ENCODE measurements at regions not wholly inside any gene's neighbourhood (a gene's known extent, or its start where the extent isn't known, plus 50 kb on each side); places are given as distances from the start of the nearest gene placed in this dataset.
A peak's percentile ranks its signal among the peaks of the same experiment; 100 is the strongest.

DNA sequence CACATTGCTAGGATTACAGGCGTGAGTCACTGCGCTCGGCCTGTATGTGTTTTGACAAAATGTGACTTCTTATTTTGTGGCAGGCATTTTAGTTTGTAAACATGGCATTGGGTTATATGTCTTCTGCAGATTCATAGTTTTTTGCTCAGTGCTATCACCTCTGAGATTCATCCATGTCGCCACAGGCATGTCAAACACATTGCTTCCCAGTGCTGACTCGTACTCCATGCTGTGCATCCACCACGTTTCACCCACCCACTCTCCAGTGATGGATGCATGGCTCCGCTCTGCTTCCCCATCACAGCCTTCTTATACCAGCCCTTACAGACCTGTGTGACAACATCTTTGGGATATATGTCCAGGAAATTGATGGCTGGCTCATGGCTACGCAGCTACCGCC is 158.8 kb downstream of the GAS1 start:
- intact Hi-C loops (cut with micrococcal nuclease) (no loop called here), in situ Hi-C loops (cut with MboI; ENCODE audit: low sequenced_read_pairs) (no loop called here), dilution Hi-C loops (cut with HindIII; ENCODE audit: low sequenced_read_pairs, unreplicated experiment) (no loop called here)
- peak overlapping the region; percentile 28; the same call in 1 of the 2 replicates for H2AK5ac ChIP-seq (ENCODE audit: low read depth, low read length)
- ATAC-seq (ENCODE audit: low read depth) = peak; percentile 91
- H3K36me3 ChIP-seq (ENCODE audit: control insufficient read depth, insufficient read depth, low read length) = no peaks in the 10 kb centered on the region
- WGBS, 2 experiments (ENCODE audit: extremely low coverage in 2 of 2, insufficient read length in 1 of 2) = no CpG with 5 or more reads among the region's 9 CpGs
- no peak overlapping the region for H3K4me3 ChIP-seq (ENCODE audit: insufficient read depth, low read depth, low read length)
- BruUV-seq (replicated peaks) = no TSS peak
- H4K8ac ChIP-seq (ENCODE audit: low read depth in 2 of 2, low read length in 2 of 2) = no peak overlapping the region
- H4K20me1 ChIP-seq (ENCODE audit: insufficient read depth, low read length) = no peaks in the 10 kb centered on the region
- H2AK9ac ChIP-seq (replicated peaks; ENCODE audit: low read depth, low read length, poor library complexity) = no peak overlapping the region
- no peak overlapping the region for H3K18ac ChIP-seq (ENCODE audit: low read depth, low read length)
- no peak overlapping the region for H2BK20ac ChIP-seq (ENCODE audit: low read depth, low read length)
- no peaks in the 10 kb centered on the region for H3K27me3 ChIP-seq (ENCODE audit: control insufficient read depth, insufficient read depth, low read length)
- H3K56ac ChIP-seq (ENCODE audit: extremely low read depth, insufficient read depth, low read length) = no peak overlapping the region
- H3K9ac ChIP-seq (ENCODE audit: low read depth, low read length) = no peak overlapping the region
- peak; percentile 92 for DNase-seq
- no peak overlapping the region for H3K4me2 ChIP-seq (ENCODE audit: low read depth, low read length)
- peak overlapping the region; percentile 29; the same call in 1 of the 2 replicates for H4K91ac ChIP-seq (ENCODE audit: insufficient read depth, low read depth, low read length)
- H3K9me3 ChIP-seq (ENCODE audit: control insufficient read depth, insufficient read depth, low read length) = no peaks in the 10 kb centered on the region
- 0 out of 2 replicates have a peak, but pooled peaks cover 6% of the 10 kb centered on the region for H3K9me1 ChIP-seq (ENCODE audit: insufficient read depth, low read length)
- 0 out of 2 replicates have a peak overlapping the region, but pooled peaks have one; percentile 14 for H3K14ac ChIP-seq (replicated peaks; ENCODE audit: low read depth, low read length)
- no peak overlapping the region for H2BK15ac ChIP-seq (ENCODE audit: low read depth, low read length)
- peak overlapping the region; percentile 43 for H2BK120ac ChIP-seq (ENCODE audit: low read depth, low read length)
- H3K4me1 ChIP-seq (ENCODE audit: control insufficient read depth, insufficient read depth, low read length) = peaks cover 7% of the 10 kb centered on the region; the same call in 1 of the 2 replicates
- H3K27ac ChIP-seq (ENCODE audit: insufficient read depth, low read length) = no peak overlapping the region
- H3K79me1 ChIP-seq (ENCODE audit: low read depth in 1 of 2, low read length in 2 of 2) = no peaks in the 10 kb centered on the region
- H3K23ac ChIP-seq (ENCODE audit: low read depth, low read length) = no peak overlapping the region
- H4K5ac ChIP-seq (ENCODE audit: low read depth, low read length) = no peak overlapping the region
- peak overlapping the region; percentile 37; the same call in 1 of the 2 replicates for H3K4ac ChIP-seq (ENCODE audit: low read depth, low read length)
- TF ChIP-seq BHLHE40 (IDR thresholded peaks at IDR 0.05; ENCODE audit: low read depth, low read length) (peak; percentile 34; the same call in 1 of the 2 replicates), POLR2A (IDR thresholded peaks at IDR 0.05; ENCODE audit: low read depth, low read length) (no peak), MXI1 (IDR thresholded peaks at IDR 0.05; ENCODE audit: borderline replicate concordance, low read depth, low read length) (peak; percentile 30; the same call in 1 of the 2 replicates), CEBPB (IDR thresholded peaks at IDR 0.05; ENCODE audit: low read depth, low read length) (peak; percentile 46; the same call in 1 of the 2 replicates), NFE2L2 (IDR thresholded peaks at IDR 0.05; ENCODE audit: low read depth, low read length) (peak; percentile 34; the same call in 1 of the 2 replicates), FOS (IDR thresholded peaks at IDR 0.05; ENCODE audit: low read depth, low read length) (peak; percentile 56)
- ChIA-PET CTCF (no interaction called here), POLR2A (ENCODE audit: unreplicated experiment) (no interaction called here)
- H2BK5ac ChIP-seq (ENCODE audit: low read depth, low read length, poor library complexity, severe bottlenecking) = peak overlapping the region; percentile 10
- peak overlapping the region; percentile 3 for H2AFZ ChIP-seq (replicated peaks; ENCODE audit: low read length, poor library complexity)
